PC-3 (cell line): ENCODE measurements at regions not wholly inside any gene's neighbourhood (a gene's known extent, or its start where the extent isn't known, plus 50 kb on each side); places are given as distances from the start of the nearest gene placed in this dataset.

Experiments
- ATAC-seq: fragments of 200-7000 bp; cut with Tn5 transposase; 2 replicates; pipeline ENCODE4 v1.9.1; 2020; ENCODE audit warnings: mild to moderate bottlenecking, moderate library complexity
- BruUV-seq: library from RNA; stranded (reverse); fragments of 400-500 nt; replicated peaks from 2 replicates; lab custom pipeline; 2021; lab: Mats Ljungman, UMichigan
- CTCF ChIA-PET: fragments of 300-600 bp; sonication (Branson Sonifier 250); formaldehyde crosslinking; loops from one replicate; lab custom pipeline; 2022; ENCODE audit warnings: antibody characterized with exemption; lab: Charles Lee
- POLR2A ChIA-PET: fragments of 300-600 bp; sonication (Branson Sonifier 250); formaldehyde crosslinking; loops from one replicate; lab custom pipeline; 2022; ENCODE audit warnings: antibody characterized with exemption; ENCODE audit not compliant: unreplicated experiment; lab: Charles Lee
- DNase-seq: peaks from one replicate; pipeline ENCODE4 v3.0.0-alpha.2; 2015
- H2AFZ ChIP-seq: fragments of 300-600 bp; sonication (generic); 2 replicates; pipeline ENCODE4 v1.6.0; 2016; ENCODE audit warnings: antibody characterized with exemption, low read length
- H3F3A ChIP-seq: fragments of 300-600 bp; sonication (generic); one replicate; pipeline ENCODE4 v1.6.0; 2017; ENCODE audit warnings: antibody characterized with exemption, low read length, control low read depth, mild to moderate bottlenecking; ENCODE audit not compliant: unreplicated experiment
- H3K27ac ChIP-seq: fragments of 300-600 bp; sonication (generic); 2 replicates; pipeline ENCODE4 v1.5.1; 2016; ENCODE audit warnings: mild to moderate bottlenecking, low read length
- H3K27me3 ChIP-seq: fragments of 300-600 bp; sonication (generic); 2 replicates; pipeline ENCODE4 v1.6.1; 2016; ENCODE audit warnings: low read length, mixed read lengths
- H3K36me3 ChIP-seq: fragments of 300-600 bp; sonication (generic); 2 replicates; pipeline ENCODE4 v1.6.1; 2016; ENCODE audit warnings: low read depth, mixed run types, low read length, mixed read lengths
- H3K4me1 ChIP-seq: fragments of 300-600 bp; sonication (generic); 2 replicates; pipeline ENCODE4 v1.5.1; 2016; ENCODE audit warnings: low read length; ENCODE audit not compliant: insufficient read depth
- H3K4me2 ChIP-seq: fragments of 300-600 bp; sonication (generic); 2 replicates; pipeline ENCODE4 v1.6.0; 2016; ENCODE audit warnings: low read length
- H3K4me3 ChIP-seq: fragments of 300-600 bp; sonication (generic); 2 replicates; pipeline ENCODE4 v1.5.1; 2016; ENCODE audit warnings: mild to moderate bottlenecking, low read length, mixed read lengths
- H3K79me2 ChIP-seq: fragments of 300-600 bp; sonication (generic); 2 replicates; pipeline ENCODE4 v1.6.1; 2017; ENCODE audit warnings: low read length, mixed read lengths
- H3K9ac ChIP-seq: fragments of 300-600 bp; sonication (generic); 2 replicates; pipeline ENCODE4 v1.6.0; 2016; ENCODE audit warnings: mild to moderate bottlenecking, low read length
- H3K9me2 ChIP-seq: fragments of 300-600 bp; sonication (generic); replicated peaks from 2 replicates; pipeline ENCODE4 v1.6.1; 2016; ENCODE audit warnings: mixed run types, low read length, mixed read lengths
- H3K9me3 ChIP-seq: fragments of 300-600 bp; sonication (generic); 2 replicates; pipeline ENCODE4 v1.6.1; 2016; ENCODE audit warnings: low read length, mixed read lengths
- H4K20me1 ChIP-seq: fragments of 300-600 bp; sonication (generic); 2 replicates; pipeline ENCODE4 v1.6.1; 2016; ENCODE audit warnings: low read length, mixed read lengths
- CTCF ChIP-seq: fragments of 300-600 bp; sonication (generic); conservative IDR thresholded peaks from 2 replicates; pipeline ENCODE4 v1.5.1; 2017; ENCODE audit warnings: antibody characterized with exemption, low read depth, mild to moderate bottlenecking, low read length
- EZH2 ChIP-seq: fragments of 300-600 bp; sonication (generic); IDR thresholded peaks from one replicate; pipeline ENCODE4 v1.6.1; 2017; ENCODE audit warnings: antibody characterized with exemption, mild to moderate bottlenecking, low read length; ENCODE audit not compliant: unreplicated experiment
- EZH2phosphoT487 ChIP-seq: fragments of 300-600 bp; sonication (generic); IDR thresholded peaks from 2 replicates; pipeline ENCODE4 v1.6.1; 2018; ENCODE audit warnings: mild to moderate bottlenecking, antibody characterized with exemption, low read length, borderline replicate concordance
- intact Hi-C: fragments of 100-400 bp; cut with micrococcal nuclease; formaldehyde crosslinking; loops from 2 replicates; pipeline ENCODE4 v1.9.0; 2023

- no peak for DNase-seq
- Histone ChIP-seq H3K4me1 (no peaks in the 10 kb centered on the region), H3K36me3 (no peaks in the 10 kb centered on the region), H3K4me3 (no peak overlapping the region), H3K9me3 (no peaks in the 10 kb centered on the region), H3K9me2 (no peaks in the 10 kb centered on the region), H2AFZ (no peak overlapping the region), H3K9ac (no peak overlapping the region), H3K4me2 (no peak overlapping the region), H3K27ac (no peak overlapping the region), H3K79me2 (no peaks in the 10 kb centered on the region), H4K20me1 (no peaks in the 10 kb centered on the region), H3K27me3 (no peaks in the 10 kb centered on the region), H3F3A (no peaks in the 10 kb centered on the region)
- POLR2A ChIA-PET, result no interaction called here
- BruUV-seq, result no TSS peak
- TF ChIP-seq EZH2 (no peak), CTCF (no peak), EZH2phosphoT487 (no peak)
- no peak for ATAC-seq
- CTCF ChIA-PET, result no interaction called here
- intact Hi-C loops, result no loop called here
Observed at GRCh38 chr14:97618917-97619690, 821.9 kb downstream of the VRK1 start.

GRCh38 chr14:97620066-97620465 lies 822.9 kb downstream of the VRK1 start:
- H2AFZ ChIP-seq, result no peak overlapping the region
- intact Hi-C loops, result no loop called here
- no peaks in the 10 kb centered on the region for H3K4me1 ChIP-seq
- no TSS peak for BruUV-seq
- no peaks in the 10 kb centered on the region for H3K27me3 ChIP-seq
- H3K4me2 ChIP-seq, result peak overlapping the region; percentile 63
- no peaks in the 10 kb centered on the region for H3K36me3 ChIP-seq
- POLR2A ChIA-PET, result no interaction called here
- no peaks in the 10 kb centered on the region for H3K79me2 ChIP-seq
- CTCF ChIA-PET, result no interaction called here
- no peaks in the 10 kb centered on the region for H4K20me1 ChIP-seq
- no peaks in the 10 kb centered on the region for H3F3A ChIP-seq
- TF ChIP-seq EZH2, result no peak
- no peak for TF ChIP-seq CTCF
- H3K9me3 ChIP-seq, result no peaks in the 10 kb centered on the region
- peak overlapping the region; percentile 26; the same call in 1 of the 2 replicates for H3K4me3 ChIP-seq
- H3K9me2 ChIP-seq, result no peaks in the 10 kb centered on the region
- no peak overlapping the region for H3K9ac ChIP-seq
- no peak overlapping the region for H3K27ac ChIP-seq
- DNase-seq (no peak), ATAC-seq (no peak)

- DNase-seq (no peak), ATAC-seq (no peak)
- Histone ChIP-seq H3K4me1 (no peaks in the 10 kb centered on the region), H3K9me3 (no peaks in the 10 kb centered on the region), H3K4me2 (no peak overlapping the region), H4K20me1 (no peaks in the 10 kb centered on the region), H2AFZ (no peak overlapping the region), H3F3A (no peaks in the 10 kb centered on the region), H3K4me3 (no peak overlapping the region), H3K79me2 (no peaks in the 10 kb centered on the region), H3K9ac (no peak overlapping the region), H3K27me3 (no peaks in the 10 kb centered on the region), H3K36me3 (no peaks in the 10 kb centered on the region), H3K9me2 (no peaks in the 10 kb centered on the region), H3K27ac (no peak overlapping the region)
- ChIA-PET CTCF (no interaction called here), POLR2A (no interaction called here)
- TF ChIP-seq EZH2 (no peak), EZH2phosphoT487 (no peak), CTCF (no peak)
- no TSS peak for BruUV-seq
- intact Hi-C loops, result no loop called here
Observed at GRCh38 chr14:97624985-97625384, 827.8 kb downstream of the VRK1 start.
